ENCODE measurements at regions not wholly inside any gene's neighbourhood (a gene's known extent, or its start where the extent isn't known, plus 50 kb on each side); places are given as distances from the start of the nearest gene placed in this dataset.

GRCh38 chr22:49019737-49020713 is 807.6 kb downstream of the BRD1 start:
- TF ChIP-seq POLR2A (IDR thresholded peaks at IDR 0.05) (no peak), EP300 (IDR thresholded peaks at IDR 0.05) (no peak), CTCF (IDR thresholded peaks at IDR 0.05) (no peak)
